Spleen (tissue), 7 donors: ENCODE measurements at regions not wholly inside any gene's neighbourhood (a gene's known extent, or its start where the extent isn't known, plus 50 kb on each side); places are given as distances from the start of the nearest gene placed in this dataset.
"Not testable (repeated sequence)": the region's sequence is repeated elsewhere in the genome, so short reads cannot be mapped to it uniquely, and the experiment has no call there.

Source experiments
- POLR2A ChIP-seq, 3 donors: fragments of 450-650 bp; IDR thresholded peaks; one replicate each; pipeline ENCODE4 v1.5.1; 2017; ENCODE audit warnings: antibody characterized with exemption in 3 of 3, mild to moderate bottlenecking in 1 of 3
- POLR2AphosphoS5 ChIP-seq, 3 donors: sonication (generic); formaldehyde crosslinking; IDR thresholded peaks; one replicate each; pipeline ENCODE4 v1.5.1; 2017; ENCODE audit warnings: antibody characterized with exemption in 3 of 3
- TF ChIP-seq, protein P1 (sequence below), 11 experiments: fragments of 200-600 bp in 7 of 11; fragments of 450-650 bp in 4 of 11; sonication (generic) in 4 of 11; IDR thresholded peaks in 8 of 11; conservative IDR thresholded peaks in 3 of 11; 1 replicate in 7 of 11; 2 replicates in 4 of 11; pipeline versions ENCODE4 v1.4.0 to v1.8.0; 2016 to 2021; ENCODE audit warnings: antibody characterized with exemption in 11 of 11, inconsistent platforms in 4 of 11, mild to moderate bottlenecking in 1 of 11
- donor health status: DM: no; HTN: no; CAD: no; lungs with moderate emphysema.
- donor health status: DM: no; HTN: no; CAD: no.
- donor health status: DM: no; HTN: no; CAD: no.

DNA sequence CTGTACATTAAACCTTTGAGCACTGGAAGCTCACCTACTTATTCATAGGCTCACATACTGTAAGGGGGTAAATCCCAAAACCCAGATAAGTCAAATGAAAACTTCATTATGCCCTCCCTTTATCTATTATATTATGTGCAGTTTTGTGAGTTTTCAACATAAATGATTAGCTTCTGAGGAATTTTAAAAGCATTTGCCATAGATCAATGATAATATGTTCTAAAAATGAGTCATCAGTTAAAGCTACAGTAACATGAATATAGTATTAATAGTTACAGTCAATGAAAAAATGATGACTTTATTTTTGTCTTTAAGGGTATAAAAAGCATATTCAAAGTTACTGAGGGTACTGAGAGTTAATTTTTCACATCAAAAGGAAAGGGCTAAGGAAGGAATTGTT is 151.9 kb downstream of the SPATA31A6 start:
- TF ChIP-seq POLR2AphosphoS5, POLR2A (IDR thresholded peaks at IDR 0.05): not testable (repeated sequence)
- TF ChIP-seq, protein P1, sequence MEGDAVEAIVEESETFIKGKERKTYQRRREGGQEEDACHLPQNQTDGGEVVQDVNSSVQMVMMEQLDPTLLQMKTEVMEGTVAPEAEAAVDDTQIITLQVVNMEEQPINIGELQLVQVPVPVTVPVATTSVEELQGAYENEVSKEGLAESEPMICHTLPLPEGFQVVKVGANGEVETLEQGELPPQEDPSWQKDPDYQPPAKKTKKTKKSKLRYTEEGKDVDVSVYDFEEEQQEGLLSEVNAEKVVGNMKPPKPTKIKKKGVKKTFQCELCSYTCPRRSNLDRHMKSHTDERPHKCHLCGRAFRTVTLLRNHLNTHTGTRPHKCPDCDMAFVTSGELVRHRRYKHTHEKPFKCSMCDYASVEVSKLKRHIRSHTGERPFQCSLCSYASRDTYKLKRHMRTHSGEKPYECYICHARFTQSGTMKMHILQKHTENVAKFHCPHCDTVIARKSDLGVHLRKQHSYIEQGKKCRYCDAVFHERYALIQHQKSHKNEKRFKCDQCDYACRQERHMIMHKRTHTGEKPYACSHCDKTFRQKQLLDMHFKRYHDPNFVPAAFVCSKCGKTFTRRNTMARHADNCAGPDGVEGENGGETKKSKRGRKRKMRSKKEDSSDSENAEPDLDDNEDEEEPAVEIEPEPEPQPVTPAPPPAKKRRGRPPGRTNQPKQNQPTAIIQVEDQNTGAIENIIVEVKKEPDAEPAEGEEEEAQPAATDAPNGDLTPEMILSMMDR (IDR thresholded peaks at IDR 0.05 in 8 of 11, conservative IDR thresholded peaks at IDR 0.05 in 3 of 11), result not testable (repeated sequence)
